H1 (cell line): ENCODE measurements at regions not wholly inside any gene's neighbourhood (a gene's known extent, or its start where the extent isn't known, plus 50 kb on each side); places are given as distances from the start of the nearest gene placed in this dataset.

Experiments used
- CTCF ChIA-PET: fragments of 300-600 bp; sonication (Branson Sonifier 250); formaldehyde crosslinking; loops from one replicate; lab custom pipeline; 2021; ENCODE audit not compliant: partially characterized antibody; lab: Charles Lee
- POLR2A ChIA-PET: fragments of 300-600 bp; sonication (Branson Sonifier 250); formaldehyde crosslinking; loops from one replicate; lab custom pipeline; 2021; ENCODE audit warnings: inconsistent platforms; ENCODE audit not compliant: partially characterized antibody; lab: Charles Lee
- DNase-seq, 2 experiments: peaks; one replicate each; pipeline versions ENCODE4 v3.0.0 to v3.0.0-alpha.2; 2010 to 2022; ENCODE audit warnings: low spot score in 2 of 2, low read depth in 1 of 2, mixed read lengths in 1 of 2
- FAIRE-seq: peaks from 2 replicates; lab custom pipeline; 2011; peaks lifted over from hg19 to GRCh38; lab: Jason Lieb, UNC
- H2AFZ ChIP-seq: 2 replicates; pipeline ENCODE4 v1.8.1; 2012; ENCODE audit warnings: low read length, inconsistent platforms
- H2AK5ac ChIP-seq: 2 replicates; pipeline ENCODE4 v1.6.1; 2013; ENCODE audit warnings: low read depth, low read length
- H2BK120ac ChIP-seq: replicated peaks from 2 replicates; pipeline ENCODE3; 2013; ENCODE audit warnings: low read depth, low read length, inconsistent platforms
- H2BK12ac ChIP-seq: 2 replicates; pipeline ENCODE4 v1.6.1; 2013; ENCODE audit warnings: low read depth, low read length
- H2BK15ac ChIP-seq: 2 replicates; pipeline ENCODE4 v1.6.1; 2013; ENCODE audit warnings: low read length
- H2BK20ac ChIP-seq: 2 replicates; pipeline ENCODE4 v1.6.1; 2013; ENCODE audit warnings: low read length
- H2BK5ac ChIP-seq: 2 replicates; pipeline ENCODE4 v1.6.1; 2013; ENCODE audit warnings: low read depth, low read length
- H3K14ac ChIP-seq: 2 replicates; pipeline ENCODE4 v1.6.1; 2013; ENCODE audit warnings: inconsistent platforms; ENCODE audit not compliant: insufficient read length
- H3K18ac ChIP-seq: 2 replicates; pipeline ENCODE4 v1.6.1; 2013; ENCODE audit warnings: low read length; ENCODE audit errors: extremely low read depth
- H3K23ac ChIP-seq: 2 replicates; pipeline ENCODE4 v1.6.1; 2013; ENCODE audit warnings: inconsistent platforms; ENCODE audit not compliant: insufficient read length
- H3K23me2 ChIP-seq: 2 replicates; pipeline ENCODE4 v1.6.1; 2013; ENCODE audit warnings: low read depth, low read length
- H3K27ac ChIP-seq: 2 replicates; pipeline ENCODE4 v1.6.1; 2011; ENCODE audit warnings: low read depth, low read length, inconsistent platforms
- H3K27me3 ChIP-seq, 4 experiments: replicated peaks in 1 of 4; 1 replicate in 1 of 4; 2 replicates in 3 of 4; pipeline versions ENCODE4 v1.6.1 to v1.8.1; 2011 to 2013; ENCODE audit warnings: low read length in 3 of 4, mild to moderate bottlenecking in 3 of 4, inconsistent platforms in 2 of 4, mixed read lengths in 2 of 4, moderate library complexity in 1 of 4; ENCODE audit not compliant: control insufficient read depth in 3 of 4, insufficient read depth in 3 of 4; ENCODE audit errors: extremely low read depth in 1 of 4
- H3K36me3 ChIP-seq, 4 experiments: 2 replicates each; pipeline versions ENCODE4 v1.6.1 to v1.8.1; 2011 to 2013; ENCODE audit warnings: mild to moderate bottlenecking in 4 of 4, low read length in 3 of 4, moderate library complexity in 2 of 4, control low read depth in 1 of 4, inconsistent platforms in 1 of 4; ENCODE audit not compliant: insufficient read depth in 4 of 4, control insufficient read depth in 2 of 4
- H3K4ac ChIP-seq: replicated peaks from 2 replicates; pipeline ENCODE3; 2013; ENCODE audit warnings: low read length, low read depth, mixed read lengths, inconsistent platforms; ENCODE audit not compliant: insufficient read length
- H3K4me1 ChIP-seq, 4 experiments: replicated peaks in 1 of 4; 1 replicate in 1 of 4; 2 replicates in 3 of 4; pipeline versions ENCODE4 v1.6.1 to v1.8.1; 2011 to 2013; ENCODE audit warnings: low read length in 3 of 4, inconsistent platforms in 2 of 4, mixed read lengths in 1 of 4; ENCODE audit not compliant: insufficient read depth in 4 of 4, control insufficient read depth in 3 of 4
- H3K4me2 ChIP-seq, 2 experiments: 2 replicates each; pipeline versions ENCODE4 v1.6.1 to v1.8.1; 2011 to 2013; ENCODE audit warnings: low read depth in 2 of 2, low read length in 2 of 2, control low read depth in 1 of 2, inconsistent platforms in 1 of 2, mild to moderate bottlenecking in 1 of 2; ENCODE audit not compliant: insufficient read depth in 1 of 2
- H3K4me3 ChIP-seq, 4 experiments: fragments of 200-600, 300-600 bp in 1 of 4; sonication (generic), shearing (Covaris generic), sonication (Bioruptor Twin) in 1 of 4; 2 replicates each; pipeline versions ENCODE4 v1.5.1 to v1.8.1; 2011 to 2016; ENCODE audit warnings: low read length in 4 of 4, low read depth in 3 of 4, control low read depth in 2 of 4, inconsistent platforms in 2 of 4, mild to moderate bottlenecking in 2 of 4, mixed read lengths in 1 of 4, moderate library complexity in 1 of 4; ENCODE audit not compliant: insufficient read depth in 2 of 4; ENCODE audit errors: extremely low read depth in 1 of 4
- H3K56ac ChIP-seq: replicated peaks from 2 replicates; pipeline ENCODE3; 2013; ENCODE audit warnings: low read depth, mild to moderate bottlenecking, mixed read lengths, low read length, inconsistent platforms; ENCODE audit not compliant: insufficient read length
- H3K79me1 ChIP-seq: 2 replicates; pipeline ENCODE4 v1.6.1; 2013; ENCODE audit warnings: low read depth, low read length, control low read depth
- H3K79me2 ChIP-seq, 2 experiments: 2 replicates each; pipeline versions ENCODE4 v1.6.1 to v1.8.1; 2012 to 2013; ENCODE audit warnings: low read length in 2 of 2, mild to moderate bottlenecking in 2 of 2, inconsistent platforms in 1 of 2; ENCODE audit not compliant: insufficient read depth in 2 of 2, control insufficient read depth in 1 of 2
- H3K9ac ChIP-seq, 4 experiments: replicated peaks in 1 of 4; 1 replicate in 1 of 4; 2 replicates in 3 of 4; pipeline versions ENCODE4 v1.6.1 to v1.8.1; 2011 to 2013; ENCODE audit warnings: low read depth in 3 of 4, low read length in 3 of 4, control low read depth in 2 of 4, mild to moderate bottlenecking in 2 of 4, moderate library complexity in 2 of 4, inconsistent platforms in 1 of 4; ENCODE audit errors: extremely low read depth in 1 of 4
- H3K9me3 ChIP-seq, 2 experiments: 2 replicates each; pipeline versions ENCODE4 v1.6.1 to v1.8.1; 2012 to 2013; ENCODE audit warnings: mild to moderate bottlenecking in 2 of 2, moderate library complexity in 2 of 2, control low read depth in 1 of 2, inconsistent platforms in 1 of 2, low read depth in 1 of 2, low read length in 1 of 2, mixed read lengths in 1 of 2; ENCODE audit not compliant: insufficient read depth in 2 of 2
- H4K20me1 ChIP-seq, 2 experiments: replicated peaks in 1 of 2; 2 replicates each; pipeline versions ENCODE3 to v1.8.1; 2011 to 2013; ENCODE audit warnings: inconsistent platforms in 2 of 2, low read length in 2 of 2, mild to moderate bottlenecking in 1 of 2; ENCODE audit not compliant: insufficient read depth in 2 of 2, control insufficient read depth in 1 of 2
- H4K5ac ChIP-seq: 2 replicates; pipeline ENCODE4 v1.6.1; 2013; ENCODE audit warnings: low read length, low read depth, mixed read lengths, inconsistent platforms; ENCODE audit not compliant: insufficient read length
- H4K8ac ChIP-seq: 2 replicates; pipeline ENCODE4 v1.8.0; 2013; ENCODE audit warnings: mild to moderate bottlenecking, moderate library complexity, low read length, inconsistent platforms; ENCODE audit not compliant: insufficient read depth; ENCODE audit errors: extremely low read depth
- H4K91ac ChIP-seq: replicated peaks from 2 replicates; pipeline ENCODE3; 2013; ENCODE audit warnings: low read length, mixed read lengths, inconsistent platforms; ENCODE audit not compliant: insufficient read length
- ATF2 ChIP-seq: IDR thresholded peaks from 2 replicates; pipeline ENCODE4 v1.6.1; 2012; ENCODE audit warnings: low read length, inconsistent platforms
- EP300 ChIP-seq, 2 experiments: IDR thresholded peaks; 1 replicate in 1 of 2; 2 replicates in 1 of 2; pipeline ENCODE4 v1.6.1; 2011 to 2012; ENCODE audit warnings: low read depth in 2 of 2, low read length in 2 of 2, mild to moderate bottlenecking in 2 of 2, borderline replicate concordance in 1 of 2, inconsistent platforms in 1 of 2, moderate library complexity in 1 of 2
- FOSL1 ChIP-seq: IDR thresholded peaks from 2 replicates; pipeline ENCODE4 v1.6.1; 2011; ENCODE audit warnings: mild to moderate bottlenecking, low read depth, low read length, moderate library complexity; ENCODE audit not compliant: insufficient read depth
- NANOG ChIP-seq: IDR thresholded peaks from 2 replicates; pipeline ENCODE4 v1.6.1; 2011; ENCODE audit warnings: low read length, low read depth, mild to moderate bottlenecking, inconsistent platforms; ENCODE audit not compliant: insufficient read depth, poor library complexity, severe bottlenecking
- RAD21 ChIP-seq, 2 experiments: IDR thresholded peaks in 1 of 2; conservative IDR thresholded peaks in 1 of 2; 2 replicates each; pipeline ENCODE4 v1.6.1; 2011; ENCODE audit warnings: low read depth in 2 of 2, low read length in 2 of 2, improper control_type of control experiment in 1 of 2, inconsistent platforms in 1 of 2, mild to moderate bottlenecking in 1 of 2, moderate library complexity in 1 of 2
- RXRA ChIP-seq: IDR thresholded peaks from 2 replicates; pipeline ENCODE4 v1.6.1; 2011; ENCODE audit warnings: low read depth, mild to moderate bottlenecking, low read length, moderate library complexity; ENCODE audit not compliant: insufficient read depth
- WGBS, 2 experiments: shearing (Covaris generic) in 1 of 2; methylation state at CpG; one replicate each; pipeline versions ENCODE4 v1.1.6 to v1.1.7; 2013 to 2015; ENCODE audit warnings: low lambda C conversion rate in 2 of 2, mixed read lengths in 2 of 2, inconsistent platforms in 1 of 2, low coverage in 1 of 2, missing lambda C conversion rate in 1 of 2; ENCODE audit not compliant: insufficient replicate concordance in 2 of 2, insufficient coverage in 1 of 2, insufficient read length in 1 of 2; ENCODE audit errors: extremely low coverage in 1 of 2, missing lambda C conversion rate in 1 of 2; 5-methylcytosine and 5-hydroxymethylcytosine counted together

GRCh38 chr6:44057238-44057930, 69.9 kb downstream of the MRPL14 start:
- CTCF ChIA-PET, result interaction anchor here (0.8 to 23.4 kb wide), 10 partner anchors 10 to 288 kb away, joined by 3 to 331 read pairs (median 4); no protein-coding TSS in a partner anchor
- Histone ChIP-seq H3K9me3 (no peaks in the 10 kb centered on the region), H3K23me2 (no peaks in the 10 kb centered on the region), H4K8ac (no peak overlapping the region), H3K56ac (no peak overlapping the region), H2AK5ac (no peak overlapping the region), H3K4me3 (no peak overlapping the region), H3K79me2 (no peaks in the 10 kb centered on the region), H2BK15ac (no peak overlapping the region; the same call in 1 of the 2 replicates), H3K27ac (no peak overlapping the region), H3K18ac (no peak overlapping the region), H3K4ac (no peak overlapping the region), H2AFZ (no peak overlapping the region), H3K4me2 (no peak overlapping the region), H2BK5ac (no peak overlapping the region), H3K36me3 (no peaks in the 10 kb centered on the region), H4K5ac (no peak overlapping the region), H2BK12ac (no peak overlapping the region), H3K9ac (no peak overlapping the region), H4K20me1 (no peaks in the 10 kb centered on the region), H3K79me1 (no peaks in the 10 kb centered on the region), H3K23ac (no peak overlapping the region), H3K4me1 (peaks cover 0 to 4% (median 4%) of the 10 kb centered on the region in 4 experiments; a peak in 6 of 7 replicates), H2BK120ac (no peak overlapping the region), H3K14ac (no peak overlapping the region), H4K91ac (no peak overlapping the region), H2BK20ac (no peak overlapping the region), H3K27me3 (no peaks in the 10 kb centered on the region)
- TF ChIP-seq FOSL1 (no peak), ATF2 (no peak), NANOG (no peak), RXRA (no peak), EP300 (IDR thresholded peaks at IDR 0.05; ENCODE audit: borderline replicate concordance in 1 of 2, low read depth in 2 of 2, low read length in 2 of 2) (no peak), RAD21 (IDR thresholded peaks at IDR 0.05 in 1 of 2, conservative IDR thresholded peaks at IDR 0.05 in 1 of 2; ENCODE audit: low read depth in 2 of 2, low read length in 2 of 2) (no peak)
- POLR2A ChIA-PET, result no interaction called here
- no peak for FAIRE-seq
- 79% methylated on average over 3 of the region's 4 CpGs; no CpG with 5 or more reads in 1 of the 2 experiments for WGBS, 2 experiments
- DNase-seq, result no peak
